ENCODE measurements at regions not wholly inside any gene's neighbourhood (a gene's known extent, or its start where the extent isn't known, plus 50 kb on each side); places are given as distances from the start of the nearest gene placed in this dataset.
"Not testable (repeated sequence)": the region's sequence is repeated elsewhere in the genome, so short reads cannot be mapped to it uniquely, and the experiment has no call there.

DNA sequence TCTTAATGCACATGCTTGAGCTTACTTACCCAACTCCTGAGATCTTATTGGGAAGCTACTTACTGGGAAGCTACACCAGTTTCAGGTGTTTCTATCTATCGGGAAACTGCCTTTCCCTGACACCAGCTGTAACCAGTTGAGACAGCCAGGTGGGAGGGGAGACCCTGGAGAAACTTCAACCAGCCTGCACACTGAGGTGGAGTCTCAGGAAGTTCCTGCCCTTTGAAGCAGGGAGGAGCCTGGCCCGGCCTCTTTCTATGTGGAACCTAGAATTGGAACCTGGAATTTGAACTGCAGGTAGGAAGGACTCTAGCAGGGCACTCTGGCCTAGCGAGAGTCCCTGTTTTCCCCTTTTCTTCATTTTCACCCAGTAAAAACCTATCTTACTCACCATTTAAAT, 425.8 kb upstream of the PABPC4L start:
- TF ChIP-seq, protein P1, sequence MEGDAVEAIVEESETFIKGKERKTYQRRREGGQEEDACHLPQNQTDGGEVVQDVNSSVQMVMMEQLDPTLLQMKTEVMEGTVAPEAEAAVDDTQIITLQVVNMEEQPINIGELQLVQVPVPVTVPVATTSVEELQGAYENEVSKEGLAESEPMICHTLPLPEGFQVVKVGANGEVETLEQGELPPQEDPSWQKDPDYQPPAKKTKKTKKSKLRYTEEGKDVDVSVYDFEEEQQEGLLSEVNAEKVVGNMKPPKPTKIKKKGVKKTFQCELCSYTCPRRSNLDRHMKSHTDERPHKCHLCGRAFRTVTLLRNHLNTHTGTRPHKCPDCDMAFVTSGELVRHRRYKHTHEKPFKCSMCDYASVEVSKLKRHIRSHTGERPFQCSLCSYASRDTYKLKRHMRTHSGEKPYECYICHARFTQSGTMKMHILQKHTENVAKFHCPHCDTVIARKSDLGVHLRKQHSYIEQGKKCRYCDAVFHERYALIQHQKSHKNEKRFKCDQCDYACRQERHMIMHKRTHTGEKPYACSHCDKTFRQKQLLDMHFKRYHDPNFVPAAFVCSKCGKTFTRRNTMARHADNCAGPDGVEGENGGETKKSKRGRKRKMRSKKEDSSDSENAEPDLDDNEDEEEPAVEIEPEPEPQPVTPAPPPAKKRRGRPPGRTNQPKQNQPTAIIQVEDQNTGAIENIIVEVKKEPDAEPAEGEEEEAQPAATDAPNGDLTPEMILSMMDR (IDR thresholded peaks at IDR 0.05; ENCODE audit: extremely low read depth, missing control alignments) = no peak
- no peak for DNase-seq (ENCODE audit: low spot score)

DNA sequence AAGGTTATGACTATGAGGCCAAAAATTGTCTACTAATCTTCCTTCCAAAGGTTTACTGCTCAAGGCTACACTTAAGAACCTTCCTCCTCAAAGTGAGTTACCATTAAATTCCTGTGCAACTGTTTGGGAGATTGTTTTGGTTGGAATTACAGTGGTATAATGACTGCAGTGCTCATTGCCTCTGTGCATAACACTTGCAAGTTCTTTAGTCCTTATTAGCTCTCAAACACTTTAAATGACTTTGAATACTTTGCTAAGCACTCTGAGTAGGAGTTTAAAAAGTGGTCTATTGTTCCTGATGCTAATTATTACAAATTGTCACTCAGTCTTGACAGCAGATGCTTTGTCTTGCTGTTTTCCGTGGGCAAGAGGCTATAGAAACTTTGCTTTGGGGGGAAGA, 422.8 kb upstream of the PABPC4L start:
- DNase-seq (ENCODE audit: low spot score) = no peak

GRCh38 chr4:134622626-134623575, 421.3 kb upstream of the PABPC4L start:
- DNase-seq (ENCODE audit: low spot score) = not testable (repeated sequence)

More for the DNA sequence above, 422.8 kb upstream of the PABPC4L start:
- TF ChIP-seq, protein P1 (IDR thresholded peaks at IDR 0.05; ENCODE audit: extremely low read depth, missing control alignments) = no peak

DNA sequence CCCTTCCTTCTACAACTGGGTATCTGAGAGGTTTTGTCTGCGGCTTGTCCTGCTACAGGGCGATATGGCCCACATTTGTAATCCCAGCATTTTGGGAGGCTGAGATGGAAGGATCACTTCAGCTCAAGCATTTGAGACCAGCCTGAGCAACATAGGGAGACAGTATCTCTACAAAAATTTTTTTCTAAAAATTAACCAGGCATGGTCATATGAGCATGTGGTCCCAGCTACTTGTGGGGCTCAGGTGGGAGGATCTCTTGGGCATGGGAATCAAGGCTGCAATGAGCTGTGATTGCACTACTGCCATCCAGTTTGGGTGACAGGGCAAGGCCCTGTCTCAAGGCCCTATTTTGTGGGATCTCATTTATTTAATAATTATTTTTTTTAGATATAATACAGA, 420.6 kb upstream of the PABPC4L start:
- no peak for DNase-seq (ENCODE audit: low spot score)
- TF ChIP-seq, protein P1 (IDR thresholded peaks at IDR 0.05; ENCODE audit: extremely low read depth, missing control alignments) = no peak

GRCh38 chr4:134621715-134622114, 420.1 kb upstream of the PABPC4L start:
- not testable (repeated sequence) for DNase-seq (ENCODE audit: low spot score)

GRCh38 chr4:134610956-134611355, 409.4 kb upstream of the PABPC4L start:
- no peak for DNase-seq (ENCODE audit: low spot score)
- TF ChIP-seq, protein P1 (IDR thresholded peaks at IDR 0.05; ENCODE audit: extremely low read depth, missing control alignments) = no peak

- no peak for DNase-seq (ENCODE audit: low spot score)
- TF ChIP-seq, protein P1 (IDR thresholded peaks at IDR 0.05; ENCODE audit: extremely low read depth, missing control alignments) = no peak
Measured at GRCh38 chr4:134610172-134610571, 408.6 kb upstream of the PABPC4L start.

DNA sequence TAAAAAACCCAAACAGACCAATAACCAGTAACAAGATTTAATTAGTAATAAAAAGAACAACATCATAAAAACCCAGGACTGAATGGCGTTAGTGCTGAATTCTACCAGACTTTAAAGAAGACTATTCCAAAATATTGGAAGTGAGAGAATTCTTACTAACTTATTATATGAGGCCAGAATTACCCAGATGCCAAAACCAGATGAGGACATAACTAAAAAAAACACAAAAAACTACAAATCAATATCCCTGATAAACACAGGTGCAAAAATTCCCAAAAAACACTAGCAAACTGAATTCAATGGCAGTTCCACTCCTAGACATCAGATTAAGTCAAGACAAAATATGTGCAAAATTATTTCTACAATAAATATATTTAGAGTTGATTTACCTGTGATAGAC, 400.1 kb upstream of the PABPC4L start:
- no peak for DNase-seq (ENCODE audit: low spot score)
- TF ChIP-seq, protein P1 (IDR thresholded peaks at IDR 0.05; ENCODE audit: extremely low read depth, missing control alignments) = no peak
